HEK293 (cell line): ENCODE measurements at regions not wholly inside any gene's neighbourhood (a gene's known extent, or its start where the extent isn't known, plus 50 kb on each side); places are given as distances from the start of the nearest gene placed in this dataset.

Source experiments
- ELK4 ChIP-seq: IDR thresholded peaks from 2 replicates; pipeline ENCODE4 v1.6.1; 2011; ENCODE audit warnings: mild to moderate bottlenecking, low read depth, low read length, borderline replicate concordance
- MYNN ChIP-seq: fragments of 450-650 bp; formaldehyde crosslinking; IDR thresholded peaks from 2 replicates; pipeline ENCODE4 v1.5.1; 2016; ENCODE audit warnings: missing biosample characterization, missing genetic modification characterization, borderline replicate concordance
- MZF1 ChIP-seq: fragments of 450-650 bp; formaldehyde crosslinking; IDR thresholded peaks from 2 replicates; pipeline ENCODE4 v1.5.1; 2017; ENCODE audit warnings: missing biosample characterization, missing genetic modification characterization, borderline replicate concordance
- SALL2 ChIP-seq: fragments of 450-650 bp; formaldehyde crosslinking; IDR thresholded peaks from 2 replicates; pipeline ENCODE4 v1.5.0; 2017; ENCODE audit warnings: missing biosample characterization, mild to moderate bottlenecking, missing genetic modification characterization, borderline replicate concordance
- TSHZ1 ChIP-seq: fragments of 450-650 bp; formaldehyde crosslinking; IDR thresholded peaks from 2 replicates; pipeline ENCODE4 v1.5.1; 2016; ENCODE audit warnings: missing biosample characterization, missing genetic modification characterization, borderline replicate concordance
- ZNF174 ChIP-seq: fragments of 450-650 bp; formaldehyde crosslinking; IDR thresholded peaks from 2 replicates; pipeline ENCODE4 v1.5.0; 2017; ENCODE audit warnings: missing biosample characterization, mild to moderate bottlenecking, missing genetic modification characterization
- ZNF311 ChIP-seq: fragments of 450-650 bp; formaldehyde crosslinking; IDR thresholded peaks from 2 replicates; pipeline ENCODE4 v1.5.1; 2017; ENCODE audit warnings: missing biosample characterization, missing genetic modification characterization, borderline replicate concordance
- ZNF561 ChIP-seq: fragments of 450-650 bp; IDR thresholded peaks from 2 replicates; pipeline ENCODE4 v1.5.1; 2018; ENCODE audit warnings: missing biosample characterization, missing genetic modification characterization, borderline replicate concordance
- ZNF837 ChIP-seq: fragments of 450-650 bp; formaldehyde crosslinking; IDR thresholded peaks from 2 replicates; pipeline ENCODE4 v1.5.1; 2016; ENCODE audit warnings: missing biosample characterization, missing genetic modification characterization
- TF ChIP-seq, protein P1 (sequence below): fragments of 450-650 bp; formaldehyde crosslinking; IDR thresholded peaks from 2 replicates; pipeline ENCODE4 v1.5.1; 2016; ENCODE audit warnings: missing biosample characterization, missing genetic modification characterization
- TF ChIP-seq, protein P2 (sequence below): fragments of 450-650 bp; formaldehyde crosslinking; IDR thresholded peaks from 2 replicates; pipeline ENCODE4 v1.5.1; 2016; ENCODE audit warnings: missing biosample characterization, missing genetic modification characterization

DNA sequence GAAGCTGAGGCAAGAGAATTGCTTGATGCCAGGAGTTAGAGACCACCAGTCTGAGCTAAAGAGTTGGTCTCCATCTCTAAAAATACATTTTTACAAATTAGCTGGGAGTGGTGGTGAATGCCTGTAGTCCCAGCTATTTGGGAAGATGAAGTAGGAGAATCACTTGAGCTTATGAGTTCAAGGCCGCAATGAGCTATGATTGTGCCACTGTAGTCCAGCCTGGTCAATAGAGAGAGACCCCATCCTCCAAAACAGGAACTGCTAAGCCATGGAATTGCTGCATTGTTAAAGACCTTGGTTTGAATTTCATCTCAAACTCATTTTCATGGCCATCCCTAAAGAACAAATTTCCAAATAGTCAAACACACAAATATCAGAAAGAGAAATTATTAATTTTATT, 113.9 kb upstream of the AGTR1 start:
- TF ChIP-seq, protein P1, sequence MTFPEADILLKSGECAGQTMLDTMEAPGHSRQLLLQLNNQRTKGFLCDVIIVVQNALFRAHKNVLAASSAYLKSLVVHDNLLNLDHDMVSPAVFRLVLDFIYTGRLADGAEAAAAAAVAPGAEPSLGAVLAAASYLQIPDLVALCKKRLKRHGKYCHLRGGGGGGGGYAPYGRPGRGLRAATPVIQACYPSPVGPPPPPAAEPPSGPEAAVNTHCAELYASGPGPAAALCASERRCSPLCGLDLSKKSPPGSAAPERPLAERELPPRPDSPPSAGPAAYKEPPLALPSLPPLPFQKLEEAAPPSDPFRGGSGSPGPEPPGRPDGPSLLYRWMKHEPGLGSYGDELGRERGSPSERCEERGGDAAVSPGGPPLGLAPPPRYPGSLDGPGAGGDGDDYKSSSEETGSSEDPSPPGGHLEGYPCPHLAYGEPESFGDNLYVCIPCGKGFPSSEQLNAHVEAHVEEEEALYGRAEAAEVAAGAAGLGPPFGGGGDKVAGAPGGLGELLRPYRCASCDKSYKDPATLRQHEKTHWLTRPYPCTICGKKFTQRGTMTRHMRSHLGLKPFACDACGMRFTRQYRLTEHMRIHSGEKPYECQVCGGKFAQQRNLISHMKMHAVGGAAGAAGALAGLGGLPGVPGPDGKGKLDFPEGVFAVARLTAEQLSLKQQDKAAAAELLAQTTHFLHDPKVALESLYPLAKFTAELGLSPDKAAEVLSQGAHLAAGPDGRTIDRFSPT, result no peak
- TF ChIP-seq ELK4 (no peak), MZF1 (tag by site-specific recombination) (no peak), ZNF311 (tag by site-specific recombination) (no peak), SALL2 (no peak), ZNF561 (no peak), ZNF174 (tag by site-specific recombination) (no peak), ZNF837 (tag by site-specific recombination) (no peak), MYNN (tag by site-specific recombination) (no peak), TSHZ1 (tag by site-specific recombination) (no peak)
- TF ChIP-seq, protein P2, sequence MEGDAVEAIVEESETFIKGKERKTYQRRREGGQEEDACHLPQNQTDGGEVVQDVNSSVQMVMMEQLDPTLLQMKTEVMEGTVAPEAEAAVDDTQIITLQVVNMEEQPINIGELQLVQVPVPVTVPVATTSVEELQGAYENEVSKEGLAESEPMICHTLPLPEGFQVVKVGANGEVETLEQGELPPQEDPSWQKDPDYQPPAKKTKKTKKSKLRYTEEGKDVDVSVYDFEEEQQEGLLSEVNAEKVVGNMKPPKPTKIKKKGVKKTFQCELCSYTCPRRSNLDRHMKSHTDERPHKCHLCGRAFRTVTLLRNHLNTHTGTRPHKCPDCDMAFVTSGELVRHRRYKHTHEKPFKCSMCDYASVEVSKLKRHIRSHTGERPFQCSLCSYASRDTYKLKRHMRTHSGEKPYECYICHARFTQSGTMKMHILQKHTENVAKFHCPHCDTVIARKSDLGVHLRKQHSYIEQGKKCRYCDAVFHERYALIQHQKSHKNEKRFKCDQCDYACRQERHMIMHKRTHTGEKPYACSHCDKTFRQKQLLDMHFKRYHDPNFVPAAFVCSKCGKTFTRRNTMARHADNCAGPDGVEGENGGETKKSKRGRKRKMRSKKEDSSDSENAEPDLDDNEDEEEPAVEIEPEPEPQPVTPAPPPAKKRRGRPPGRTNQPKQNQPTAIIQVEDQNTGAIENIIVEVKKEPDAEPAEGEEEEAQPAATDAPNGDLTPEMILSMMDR (tag by site-specific recombination), result no peak
